Cardiac fibroblast (primary cell): ENCODE measurements at regions not wholly inside any gene's neighbourhood (a gene's known extent, or its start where the extent isn't known, plus 50 kb on each side); places are given as distances from the start of the nearest gene placed in this dataset.

Source experiments
- DNase-seq, 2 donors: peaks; one replicate each; pipeline versions ENCODE4 v3.0.0 to v3.0.0-alpha.2; 2010; ENCODE audit warnings: low read depth in 2 of 2
- H3K4me3 ChIP-seq, 2 donors: replicated peaks in 1 of 2; 1 replicate in 1 of 2; 2 replicates in 1 of 2; pipeline ENCODE4 v1.5.1; 2011; ENCODE audit warnings: low read depth in 2 of 2, low read length in 2 of 2, mild to moderate bottlenecking in 2 of 2, moderate library complexity in 1 of 2
- CTCF ChIP-seq: IDR thresholded peaks from one replicate; pipeline ENCODE4 v1.5.1; 2011; ENCODE audit warnings: low read depth, mild to moderate bottlenecking, low read length, inconsistent platforms

DNA sequence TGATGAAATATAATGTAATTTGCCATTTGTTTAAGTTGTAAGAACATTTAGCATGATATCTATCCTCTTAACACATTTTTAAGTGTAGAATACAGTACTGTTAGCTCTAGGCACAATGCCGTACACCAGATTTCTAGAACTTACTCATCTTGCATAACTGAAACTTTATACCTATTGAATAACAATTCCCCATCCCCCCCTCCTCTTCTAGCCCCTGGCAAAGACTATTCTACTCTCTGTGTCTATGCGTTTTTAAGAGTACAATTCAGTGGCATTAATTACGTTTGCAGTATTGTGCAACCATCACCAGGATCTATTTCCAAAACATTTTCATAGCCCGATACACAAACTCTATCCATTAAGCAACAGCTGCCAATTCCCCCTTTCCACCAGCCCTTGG, 261.7 kb downstream of the PLOD2 start:
- DNase-seq = no peak
- TF ChIP-seq CTCF = no peak
- no peak overlapping the region for H3K4me3 ChIP-seq

DNA sequence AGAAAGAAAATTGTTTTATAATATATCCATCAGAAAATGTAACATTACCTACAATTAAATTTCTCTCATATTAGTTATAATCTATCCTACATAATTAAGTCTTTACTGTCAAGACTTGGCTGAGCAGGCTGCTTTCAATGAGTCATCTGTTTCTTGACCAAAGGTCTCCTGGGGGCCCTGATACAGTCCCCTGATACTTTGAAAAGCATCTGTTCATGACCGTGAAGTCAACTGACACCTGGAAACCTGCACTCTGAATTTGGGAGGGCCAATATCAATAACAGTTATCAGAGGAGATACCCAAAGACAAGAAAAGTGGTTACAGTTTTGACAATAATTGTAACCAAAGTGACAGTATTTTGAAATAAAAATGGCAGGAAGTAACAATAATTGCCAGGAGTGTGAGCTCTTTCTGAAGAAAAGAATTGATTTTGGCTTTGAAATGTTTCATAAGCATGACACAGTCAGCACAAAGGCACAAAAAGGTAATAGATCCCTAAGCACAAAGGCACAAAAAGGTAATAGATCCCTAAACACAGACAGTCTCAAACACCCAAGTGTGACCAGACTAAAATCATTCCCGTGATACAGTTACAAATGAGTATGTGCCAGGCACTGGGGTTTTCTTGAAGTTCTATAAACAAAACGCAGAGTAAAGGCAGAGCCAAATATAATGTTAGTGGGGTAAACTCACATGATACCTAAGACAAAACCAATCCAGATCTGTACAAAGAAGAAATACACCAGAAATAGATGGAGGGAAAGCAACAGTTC, 260.7 kb downstream of the PLOD2 start:
- DNase-seq = no peak
- no peak overlapping the region for H3K4me3 ChIP-seq
- TF ChIP-seq CTCF = no peak

DNA sequence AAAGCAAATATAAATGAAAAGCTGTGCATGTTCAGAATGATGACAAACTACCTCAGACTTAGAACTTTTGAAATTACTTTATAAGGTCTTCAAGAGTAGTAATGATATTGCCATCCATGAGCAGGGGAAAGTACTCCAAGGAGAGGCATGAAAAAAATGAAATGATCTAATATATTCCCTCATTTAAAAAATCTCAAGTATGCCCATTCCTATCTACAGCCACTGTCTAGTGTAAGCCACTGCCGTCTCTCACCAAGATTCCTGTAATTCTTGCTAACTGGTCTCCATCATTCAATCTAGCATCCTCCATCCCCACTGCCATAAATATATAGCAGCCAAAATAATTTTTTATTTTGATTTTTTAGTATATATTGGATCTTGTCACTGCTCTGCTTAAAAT, 258.8 kb downstream of the PLOD2 start:
- no peak for TF ChIP-seq CTCF
- H3K4me3 ChIP-seq = no peak overlapping the region
- DNase-seq = no peak

- no peak for TF ChIP-seq CTCF
- no peak overlapping the region for H3K4me3 ChIP-seq
- no peak for DNase-seq
Measured at GRCh38 chr3:145903472-145904013, 257.4 kb downstream of the PLOD2 start.

DNA sequence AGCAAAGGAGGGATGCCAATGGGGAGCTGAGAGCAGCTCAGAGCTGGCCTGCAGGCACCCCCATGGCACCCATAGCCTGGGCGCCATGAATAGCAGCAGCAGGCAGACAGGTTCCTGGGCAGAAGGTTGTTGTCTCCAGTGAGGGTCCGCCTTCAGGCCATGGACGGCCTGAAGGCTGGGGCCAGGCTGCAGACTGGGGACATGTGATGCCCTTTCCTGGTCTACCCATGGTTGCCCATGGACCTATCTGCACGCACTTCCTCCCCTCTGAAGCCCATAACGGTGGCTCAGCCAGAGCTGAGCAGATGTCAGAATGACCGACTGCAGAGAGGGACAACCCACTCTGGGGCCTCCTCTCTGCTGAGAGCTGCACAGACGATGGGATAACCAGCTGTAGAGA, 256.8 kb downstream of the PLOD2 start:
- TF ChIP-seq CTCF = no peak
- no peak overlapping the region for H3K4me3 ChIP-seq
- DNase-seq = no peak

DNA sequence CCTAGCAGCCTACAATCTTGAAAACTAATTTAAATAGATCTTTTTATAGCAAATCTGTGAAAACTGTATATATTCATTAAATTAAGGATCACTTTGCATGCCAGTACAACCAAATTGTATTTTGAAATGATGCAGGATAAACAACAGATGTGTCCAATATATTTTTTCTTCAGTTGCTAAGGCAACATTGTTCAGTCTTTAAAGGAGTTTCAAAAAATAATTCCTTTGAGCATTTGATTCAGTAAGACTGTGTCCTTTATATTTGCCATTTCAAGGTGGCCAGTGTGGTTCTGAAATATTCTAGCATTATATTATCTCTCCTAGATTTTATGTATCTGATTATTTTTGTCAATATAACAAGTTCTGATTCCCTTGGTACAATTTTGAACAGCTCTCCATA, 254.7 kb downstream of the PLOD2 start:
- TF ChIP-seq CTCF = no peak
- H3K4me3 ChIP-seq = no peak overlapping the region
- no peak for DNase-seq
